ENCODE measurements at regions not wholly inside any gene's neighbourhood (a gene's known extent, or its start where the extent isn't known, plus 50 kb on each side); places are given as distances from the start of the nearest gene placed in this dataset.
A peak's percentile ranks its signal among the peaks of the same experiment; 100 is the strongest.

- Histone ChIP-seq H3K4me3 (ENCODE audit: low read length) (no peak overlapping the region), H3K36me3 (ENCODE audit: insufficient read depth, low read length) (no peaks in the 10 kb centered on the region), H3K27me3 (ENCODE audit: control insufficient read depth in 1 of 2, insufficient read depth in 2 of 2, low read length in 2 of 2) (peaks cover 0 to 3% of the 10 kb centered on the region in 2 experiments), H3K27ac (ENCODE audit: low read depth in 1 of 2, low read length in 2 of 2) (no peak overlapping the region), H3K9me3 (ENCODE audit: control insufficient read depth in 1 of 2, insufficient read depth in 1 of 2, low read length in 2 of 2) (no peaks in the 10 kb centered on the region), H3K4me1 (ENCODE audit: insufficient read depth, low read length) (no peaks in the 10 kb centered on the region)
- Mint-ChIP-seq H3K4me1 (ENCODE audit: low read depth) (no peaks in the 10 kb centered on the region), H3K27me3 (no peaks in the 10 kb centered on the region), H3K27ac (no peak overlapping the region), H3K4me3 (no peak overlapping the region), H3K9me3 (no peaks in the 10 kb centered on the region), H3K36me3 (ENCODE audit: low read depth) (no peaks in the 10 kb centered on the region)
- ATAC-seq (ENCODE audit: poor library complexity): peak; percentile 82
- ChIA-PET POLR2A (no interaction called here), CTCF (interaction anchor here (0.8 to 1.4 kb wide), 3 partner anchors 22 to 34 kb away, joined by 3 read pairs; no protein-coding TSS in a partner anchor)
- peak; percentile 36 to 78 (median 52) for DNase-seq
- TF ChIP-seq CTCF (IDR thresholded peaks at IDR 0.05): peak; percentile 58
- intact Hi-C loops (cut with DNase I, micrococcal nuclease): loop anchor here in 1 of 2 experiments (1.0 kb wide), 1 partner anchor 64 kb away; no protein-coding TSS in a partner anchor
Observed at GRCh38 chr14:106039400-106039799, 513.0 kb downstream of the TMEM121 start.

GRCh38 chr14:106044515-106044914, 518.1 kb downstream of the TMEM121 start:
- Histone ChIP-seq H3K4me3 (ENCODE audit: low read length) (no peak overlapping the region), H3K27ac (ENCODE audit: low read depth in 1 of 2, low read length in 2 of 2) (no peak overlapping the region), H3K4me1 (ENCODE audit: insufficient read depth, low read length) (no peaks in the 10 kb centered on the region), H3K36me3 (ENCODE audit: insufficient read depth, low read length) (no peaks in the 10 kb centered on the region), H3K27me3 (ENCODE audit: control insufficient read depth in 1 of 2, insufficient read depth in 2 of 2, low read length in 2 of 2) (peaks cover 0 to 3% of the 10 kb centered on the region in 2 experiments), H3K9me3 (ENCODE audit: control insufficient read depth in 1 of 2, insufficient read depth in 1 of 2, low read length in 2 of 2) (no peaks in the 10 kb centered on the region)
- DNase-seq (no peak), ATAC-seq (ENCODE audit: poor library complexity) (no peak)
- no peak overlapping the region for H3K4me3 Mint-ChIP-seq
- ChIA-PET POLR2A (no interaction called here), CTCF (interaction anchor here (1.8 kb wide), 1 partner anchor 17 kb away, joined by 3 read pairs; no protein-coding TSS in a partner anchor)
- no peaks in the 10 kb centered on the region for H3K36me3 Mint-ChIP-seq (ENCODE audit: low read depth)
- no peaks in the 10 kb centered on the region for H3K27me3 Mint-ChIP-seq
- H3K9me3 Mint-ChIP-seq: no peaks in the 10 kb centered on the region
- peaks cover 3% of the 10 kb centered on the region for H3K4me1 Mint-ChIP-seq (ENCODE audit: low read depth)
- intact Hi-C loops (cut with DNase I, micrococcal nuclease): loop anchor here (10.0 kb wide), 1 partner anchor 370 kb away; no protein-coding TSS in a partner anchor
- no peak for TF ChIP-seq CTCF (IDR thresholded peaks at IDR 0.05)
- H3K27ac Mint-ChIP-seq: no peak overlapping the region

GRCh38 chr14:106044949-106045596, 518.7 kb downstream of the TMEM121 start:
- Mint-ChIP-seq H3K27ac (no peak overlapping the region), H3K4me3 (no peak overlapping the region), H3K4me1 (ENCODE audit: low read depth) (peaks cover 3% of the 10 kb centered on the region), H3K9me3 (no peaks in the 10 kb centered on the region), H3K27me3 (no peaks in the 10 kb centered on the region), H3K36me3 (ENCODE audit: low read depth) (no peaks in the 10 kb centered on the region)
- intact Hi-C loops (cut with DNase I, micrococcal nuclease): loop anchor here (10.0 kb wide), 1 partner anchor 370 kb away; no protein-coding TSS in a partner anchor
- peak; percentile 98 for ATAC-seq (ENCODE audit: poor library complexity)
- H3K4me3 ChIP-seq (ENCODE audit: low read length): no peak overlapping the region
- peak; percentile 79 for TF ChIP-seq CTCF (IDR thresholded peaks at IDR 0.05)
- ChIA-PET POLR2A (no interaction called here), CTCF (interaction anchor here (1.8 kb wide), 1 partner anchor 17 kb away, joined by 3 read pairs; no protein-coding TSS in a partner anchor)
- DNase-seq: peak; percentile 62 to 87 (median 75)
- H3K9me3 ChIP-seq (ENCODE audit: control insufficient read depth in 1 of 2, insufficient read depth in 1 of 2, low read length in 2 of 2): no peaks in the 10 kb centered on the region
- peaks cover 0 to 3% of the 10 kb centered on the region in 2 experiments for H3K27me3 ChIP-seq (ENCODE audit: control insufficient read depth in 1 of 2, insufficient read depth in 2 of 2, low read length in 2 of 2)
- H3K36me3 ChIP-seq (ENCODE audit: insufficient read depth, low read length): no peaks in the 10 kb centered on the region
- H3K27ac ChIP-seq (ENCODE audit: low read depth in 1 of 2, low read length in 2 of 2): no peak overlapping the region
- no peaks in the 10 kb centered on the region for H3K4me1 ChIP-seq (ENCODE audit: insufficient read depth, low read length)

All from CD4-positive, alpha-beta T cell (primary cell).